ENCODE measurements at regions not wholly inside any gene's neighbourhood (a gene's known extent, or its start where the extent isn't known, plus 50 kb on each side); places are given as distances from the start of the nearest gene placed in this dataset.

DNA sequence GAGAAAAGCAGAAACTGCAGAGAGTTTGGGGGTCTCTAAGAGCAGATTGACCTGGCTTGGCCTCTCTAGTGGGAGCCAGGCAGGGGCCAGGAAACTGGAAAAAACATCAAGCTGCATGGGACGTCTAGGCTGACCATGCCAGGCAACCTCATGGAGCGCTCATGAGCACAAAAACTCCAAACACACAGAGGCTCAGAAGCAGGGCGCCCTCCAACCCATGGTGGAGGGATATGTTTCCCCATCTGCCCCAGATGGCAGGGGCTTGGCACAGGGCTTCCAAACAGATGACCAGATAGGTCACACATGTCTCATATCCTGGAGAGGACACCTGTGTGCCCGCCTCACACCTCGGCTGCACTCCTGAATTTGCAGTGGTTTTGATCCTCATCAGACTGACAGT, 879.0 kb downstream of the UQCRFS1 start:
- TF ChIP-seq, protein P1, sequence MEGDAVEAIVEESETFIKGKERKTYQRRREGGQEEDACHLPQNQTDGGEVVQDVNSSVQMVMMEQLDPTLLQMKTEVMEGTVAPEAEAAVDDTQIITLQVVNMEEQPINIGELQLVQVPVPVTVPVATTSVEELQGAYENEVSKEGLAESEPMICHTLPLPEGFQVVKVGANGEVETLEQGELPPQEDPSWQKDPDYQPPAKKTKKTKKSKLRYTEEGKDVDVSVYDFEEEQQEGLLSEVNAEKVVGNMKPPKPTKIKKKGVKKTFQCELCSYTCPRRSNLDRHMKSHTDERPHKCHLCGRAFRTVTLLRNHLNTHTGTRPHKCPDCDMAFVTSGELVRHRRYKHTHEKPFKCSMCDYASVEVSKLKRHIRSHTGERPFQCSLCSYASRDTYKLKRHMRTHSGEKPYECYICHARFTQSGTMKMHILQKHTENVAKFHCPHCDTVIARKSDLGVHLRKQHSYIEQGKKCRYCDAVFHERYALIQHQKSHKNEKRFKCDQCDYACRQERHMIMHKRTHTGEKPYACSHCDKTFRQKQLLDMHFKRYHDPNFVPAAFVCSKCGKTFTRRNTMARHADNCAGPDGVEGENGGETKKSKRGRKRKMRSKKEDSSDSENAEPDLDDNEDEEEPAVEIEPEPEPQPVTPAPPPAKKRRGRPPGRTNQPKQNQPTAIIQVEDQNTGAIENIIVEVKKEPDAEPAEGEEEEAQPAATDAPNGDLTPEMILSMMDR (IDR thresholded peaks at IDR 0.05): no peak

DNA sequence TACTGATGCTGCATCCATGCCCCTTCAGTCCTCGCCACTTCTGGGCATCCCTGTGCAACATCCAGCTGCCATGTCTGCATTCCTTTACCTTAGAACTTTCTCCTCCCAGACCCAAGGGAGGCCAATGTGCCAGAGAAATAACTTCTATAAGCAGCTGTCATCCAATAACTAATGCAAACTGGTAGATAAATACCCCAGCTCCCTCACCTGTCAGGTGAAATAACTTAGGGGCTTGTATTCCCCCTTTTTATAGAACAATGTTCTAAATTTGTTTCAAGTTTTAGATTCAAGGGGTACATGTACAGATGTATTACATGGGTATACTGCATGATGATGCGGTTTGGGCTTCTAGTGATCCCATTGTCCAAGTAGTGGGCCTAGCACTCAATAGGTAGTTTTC, 880.1 kb downstream of the UQCRFS1 start:
- TF ChIP-seq, protein P1 (IDR thresholded peaks at IDR 0.05): no peak

DNA sequence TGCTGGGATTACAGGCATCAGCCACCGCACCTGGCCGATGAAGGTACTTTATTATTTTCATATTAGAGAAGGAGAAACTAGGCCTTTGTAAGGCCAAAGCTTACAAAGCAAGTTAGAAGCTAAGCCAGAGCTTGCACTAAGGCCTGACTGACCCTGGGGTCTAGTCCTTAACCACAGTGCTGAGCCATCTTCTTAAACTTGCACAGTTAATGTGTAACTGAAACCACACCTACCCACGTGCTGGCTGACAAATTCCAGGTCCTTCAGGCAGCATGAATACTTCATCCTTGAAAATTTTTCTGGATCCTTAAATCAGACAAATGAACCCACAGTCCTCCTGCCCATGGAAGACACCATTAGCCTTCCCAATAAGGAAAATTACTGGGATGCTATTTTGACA, 880.6 kb downstream of the UQCRFS1 start:
- TF ChIP-seq, protein P1 (IDR thresholded peaks at IDR 0.05): no peak

DNA sequence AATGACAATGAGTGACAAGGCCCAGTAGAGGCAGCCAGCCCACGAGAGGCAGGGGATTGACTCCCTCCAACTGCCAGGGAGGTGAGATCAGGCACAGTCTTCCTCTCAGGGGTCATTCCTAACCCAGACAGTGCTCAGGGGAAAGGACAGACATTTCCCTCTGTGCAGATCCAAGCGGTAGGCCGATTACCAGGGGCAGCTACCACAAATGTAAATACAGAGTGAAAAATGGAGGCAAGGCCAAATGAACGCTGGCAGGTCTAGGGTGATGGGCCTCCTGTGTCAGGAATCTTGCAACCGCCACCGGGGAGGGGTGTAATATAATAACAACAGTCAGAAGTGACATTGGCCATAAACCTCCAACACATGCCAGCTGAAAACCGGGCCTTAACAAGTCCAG, 881.4 kb downstream of the UQCRFS1 start:
- TF ChIP-seq, protein P1 (IDR thresholded peaks at IDR 0.05): no peak

DNA sequence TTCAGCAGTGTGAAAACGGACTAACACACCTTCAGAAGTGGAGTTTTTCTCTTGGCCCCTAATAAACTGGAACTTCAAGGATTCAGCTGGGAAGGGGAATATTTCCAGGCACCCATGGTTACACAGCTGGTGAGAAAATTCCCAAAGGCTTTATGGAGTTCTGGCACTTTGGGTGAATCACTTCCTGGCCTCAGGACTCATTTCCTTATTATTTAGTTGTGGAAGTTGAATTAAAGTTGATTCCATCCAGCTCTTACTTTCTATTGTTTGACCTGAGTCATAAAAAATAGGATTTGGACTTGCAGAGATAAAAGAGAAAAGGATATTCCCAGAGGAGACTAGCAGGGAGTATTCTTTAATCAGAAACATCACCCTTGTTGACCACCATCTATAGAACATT, 882.1 kb downstream of the UQCRFS1 start:
- TF ChIP-seq, protein P1 (IDR thresholded peaks at IDR 0.05): no peak

DNA sequence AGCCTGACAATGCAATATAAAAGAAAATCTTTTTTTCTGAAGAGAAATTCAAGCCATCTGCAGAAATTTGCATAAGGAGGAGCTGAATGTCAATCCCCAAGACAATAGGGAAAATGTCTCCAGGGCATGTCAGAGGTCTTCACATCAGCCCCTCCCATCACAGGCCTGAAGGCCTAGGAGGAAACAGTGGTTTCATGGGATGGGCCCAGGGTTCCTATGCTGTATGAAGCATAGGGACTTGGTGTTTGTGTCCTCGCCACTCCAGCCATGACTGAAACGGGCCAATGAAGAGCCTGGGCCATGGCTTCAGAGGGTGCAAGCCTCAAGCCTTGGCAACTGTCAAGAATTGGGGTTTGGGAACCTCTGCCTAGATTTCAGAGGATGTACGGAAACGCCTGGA, 883.5 kb downstream of the UQCRFS1 start:
- TF ChIP-seq, protein P1 (IDR thresholded peaks at IDR 0.05): no peak

DNA sequence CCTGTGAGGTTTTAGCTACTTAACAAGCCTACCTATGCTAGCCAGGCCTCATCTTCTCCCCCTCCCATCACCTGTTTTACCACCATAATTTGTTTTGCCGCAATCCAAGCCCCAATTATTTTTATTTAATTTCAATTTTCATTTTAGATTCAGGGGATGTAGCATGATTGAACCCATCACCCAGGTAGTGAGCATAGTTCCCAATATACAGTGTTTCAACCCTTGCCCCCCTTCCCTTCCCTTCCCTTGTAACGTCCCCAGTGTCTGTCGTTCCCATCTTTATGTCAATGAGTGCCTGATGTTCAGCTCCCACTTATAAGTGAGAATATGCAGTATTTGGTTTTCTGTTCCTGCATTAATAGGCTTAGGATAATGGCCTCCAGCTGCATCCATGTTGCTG, 885.0 kb downstream of the UQCRFS1 start:
- TF ChIP-seq, protein P1 (IDR thresholded peaks at IDR 0.05): no peak

DNA sequence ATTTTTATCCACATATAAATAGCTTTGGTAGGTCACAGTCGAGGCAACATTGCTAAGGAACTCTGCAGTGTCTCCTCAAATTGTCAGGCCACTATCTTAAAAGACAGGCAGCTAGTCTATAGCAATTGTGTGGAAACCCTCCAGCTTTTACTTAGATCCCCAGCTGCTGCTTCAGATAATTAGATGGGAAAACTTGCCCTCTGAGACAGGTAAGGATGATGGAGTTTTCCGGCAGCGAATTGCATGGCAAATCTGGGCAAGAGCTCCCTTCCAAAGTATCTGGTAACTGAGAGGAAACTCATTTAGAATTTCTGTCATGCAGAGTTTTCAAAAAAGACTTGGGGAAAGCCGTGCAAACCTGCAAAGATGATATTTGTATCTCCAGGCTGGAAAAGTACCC, 886.2 kb downstream of the UQCRFS1 start:
- TF ChIP-seq, protein P1 (IDR thresholded peaks at IDR 0.05): no peak

Measured in LNCAP (cell line).